GM12864 (cell line): ENCODE measurements at regions not wholly inside any gene's neighbourhood (a gene's known extent, or its start where the extent isn't known, plus 50 kb on each side); places are given as distances from the start of the nearest gene placed in this dataset.

Source experiments
- DNase-seq: peaks from one replicate; pipeline ENCODE4 v3.0.0-alpha.2; 2011; ENCODE audit warnings: low read depth
- H3K4me3 ChIP-seq: 2 replicates; pipeline ENCODE4 v1.5.1; 2011; ENCODE audit warnings: mild to moderate bottlenecking, low read depth, low read length, control low read depth
- CTCF ChIP-seq: IDR thresholded peaks from 2 replicates; pipeline ENCODE4 v1.5.1; 2011; ENCODE audit warnings: low read depth, mild to moderate bottlenecking, moderate library complexity, low read length, control low read depth, inconsistent platforms; ENCODE audit errors: missing control alignments

GRCh38 chr5:109982966-109983534, 293.3 kb downstream of the MAN2A1 start:
- no peak overlapping the region for H3K4me3 ChIP-seq
- no peak for TF ChIP-seq CTCF
- no peak for DNase-seq

GRCh38 chr5:109986726-109987125, 297.0 kb downstream of the MAN2A1 start:
- DNase-seq, result no peak
- no peak overlapping the region for H3K4me3 ChIP-seq
- no peak for TF ChIP-seq CTCF

GRCh38 chr5:109987355-109987754, 297.6 kb downstream of the MAN2A1 start:
- DNase-seq, result no peak
- no peak overlapping the region for H3K4me3 ChIP-seq
- TF ChIP-seq CTCF, result no peak

- DNase-seq, result no peak
- no peak for TF ChIP-seq CTCF
Measured at GRCh38 chr5:109987970-109988369, 298.2 kb downstream of the MAN2A1 start.

GRCh38 chr5:109989161-109989560, 299.4 kb downstream of the MAN2A1 start:
- no peak for TF ChIP-seq CTCF
- no peak overlapping the region for H3K4me3 ChIP-seq
- no peak for DNase-seq

More at GRCh38 chr5:109987970-109988369, 298.2 kb downstream of the MAN2A1 start:
- H3K4me3 ChIP-seq, result no peak overlapping the region

DNA sequence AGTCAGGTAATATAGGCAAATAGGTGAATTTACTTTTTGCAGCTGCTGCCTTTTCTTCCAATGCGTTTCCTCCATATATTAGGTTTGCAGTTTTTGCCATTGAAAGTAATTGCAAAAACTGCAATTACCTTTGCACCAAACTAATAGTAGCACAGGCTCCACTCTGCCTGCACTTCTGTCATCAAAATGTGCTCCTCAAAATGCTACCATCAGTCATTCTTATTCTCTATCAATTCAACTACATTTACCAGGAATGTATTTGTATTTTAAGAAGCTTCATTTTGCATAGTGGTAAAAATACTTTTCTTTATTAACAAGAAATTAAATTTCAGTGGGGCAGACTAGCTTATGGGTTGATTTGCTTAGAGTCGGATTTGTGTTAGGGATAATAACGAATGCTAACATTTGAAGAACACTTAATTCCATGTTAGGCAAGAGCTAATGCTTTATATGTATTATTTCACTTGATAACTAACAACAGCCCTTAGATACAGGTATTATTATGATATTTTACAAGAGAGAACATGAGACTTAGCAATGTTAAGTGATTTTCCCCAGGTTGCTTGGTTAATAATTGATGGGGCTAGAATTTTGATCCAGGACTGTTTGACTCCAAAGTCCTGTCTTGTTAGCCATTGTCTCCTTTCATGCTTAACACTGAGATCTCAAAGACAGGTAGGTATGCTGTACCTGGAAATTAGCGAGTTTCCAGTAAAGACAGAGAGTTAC, 300.4 kb downstream of the MAN2A1 start:
- DNase-seq, result no peak
- no peak for TF ChIP-seq CTCF
- no peak overlapping the region for H3K4me3 ChIP-seq
